GM12865 (cell line): ENCODE measurements at regions not wholly inside any gene's neighbourhood (a gene's known extent, or its start where the extent isn't known, plus 50 kb on each side); places are given as distances from the start of the nearest gene placed in this dataset.

Source experiments
- DNase-seq: peaks from one replicate; pipeline ENCODE4 v3.0.0; 2010; ENCODE audit warnings: low read depth
- H3K4me3 ChIP-seq: 2 replicates; pipeline ENCODE4 v1.5.1; 2011; ENCODE audit warnings: mild to moderate bottlenecking, low read depth, low read length, control low read depth
- TF ChIP-seq, protein P1 (sequence below): IDR thresholded peaks from 2 replicates; pipeline ENCODE4 v1.5.1; 2011; ENCODE audit warnings: low read length, control low read depth, low read depth, inconsistent platforms; ENCODE audit not compliant: insufficient read depth; ENCODE audit errors: missing control alignments

DNA sequence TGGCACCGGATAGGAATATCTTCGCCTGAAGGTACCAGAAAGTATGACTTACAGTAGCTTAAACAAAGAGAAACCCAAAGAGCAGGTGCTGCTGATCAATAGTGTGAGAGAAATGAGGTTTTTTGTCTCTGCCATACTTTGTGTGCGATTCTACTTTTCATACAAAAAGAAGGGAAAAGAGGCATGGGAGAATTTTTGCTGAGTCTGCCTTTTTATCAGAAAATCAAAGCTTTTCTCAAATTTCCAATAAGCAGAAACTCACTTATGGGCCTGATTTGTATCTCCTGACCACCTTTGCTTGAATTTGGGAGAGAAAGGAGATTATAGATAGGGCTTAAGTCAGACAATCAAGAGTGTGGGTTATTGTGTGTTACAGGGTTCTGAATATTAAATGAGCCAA lies 65.5 kb upstream of the TAF11L2 start:
- H3K4me3 ChIP-seq = no peak overlapping the region
- TF ChIP-seq, protein P1, sequence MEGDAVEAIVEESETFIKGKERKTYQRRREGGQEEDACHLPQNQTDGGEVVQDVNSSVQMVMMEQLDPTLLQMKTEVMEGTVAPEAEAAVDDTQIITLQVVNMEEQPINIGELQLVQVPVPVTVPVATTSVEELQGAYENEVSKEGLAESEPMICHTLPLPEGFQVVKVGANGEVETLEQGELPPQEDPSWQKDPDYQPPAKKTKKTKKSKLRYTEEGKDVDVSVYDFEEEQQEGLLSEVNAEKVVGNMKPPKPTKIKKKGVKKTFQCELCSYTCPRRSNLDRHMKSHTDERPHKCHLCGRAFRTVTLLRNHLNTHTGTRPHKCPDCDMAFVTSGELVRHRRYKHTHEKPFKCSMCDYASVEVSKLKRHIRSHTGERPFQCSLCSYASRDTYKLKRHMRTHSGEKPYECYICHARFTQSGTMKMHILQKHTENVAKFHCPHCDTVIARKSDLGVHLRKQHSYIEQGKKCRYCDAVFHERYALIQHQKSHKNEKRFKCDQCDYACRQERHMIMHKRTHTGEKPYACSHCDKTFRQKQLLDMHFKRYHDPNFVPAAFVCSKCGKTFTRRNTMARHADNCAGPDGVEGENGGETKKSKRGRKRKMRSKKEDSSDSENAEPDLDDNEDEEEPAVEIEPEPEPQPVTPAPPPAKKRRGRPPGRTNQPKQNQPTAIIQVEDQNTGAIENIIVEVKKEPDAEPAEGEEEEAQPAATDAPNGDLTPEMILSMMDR = no peak
- no peak for DNase-seq

DNA sequence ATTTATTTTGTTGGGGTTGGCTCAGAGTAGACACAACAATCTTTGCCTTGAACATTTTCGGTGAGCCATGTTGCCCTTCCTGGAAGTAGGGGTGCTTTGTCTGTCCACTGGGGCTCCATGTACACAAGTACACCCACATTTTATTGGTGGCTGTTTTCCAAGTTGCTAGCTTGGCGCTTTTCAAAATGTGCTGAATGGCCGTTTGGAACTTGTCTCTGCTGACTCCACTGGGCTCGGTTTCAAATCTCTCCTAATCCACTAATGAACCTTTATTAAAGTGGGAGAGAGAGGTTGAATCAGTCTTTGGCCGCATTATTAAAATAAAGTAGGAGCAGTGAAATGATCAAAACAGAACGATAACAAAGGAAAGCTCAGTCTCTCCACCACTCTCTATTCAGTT lies 64.6 kb upstream of the TAF11L2 start:
- DNase-seq = no peak
- no peak overlapping the region for H3K4me3 ChIP-seq
- TF ChIP-seq, protein P1 = no peak

DNA sequence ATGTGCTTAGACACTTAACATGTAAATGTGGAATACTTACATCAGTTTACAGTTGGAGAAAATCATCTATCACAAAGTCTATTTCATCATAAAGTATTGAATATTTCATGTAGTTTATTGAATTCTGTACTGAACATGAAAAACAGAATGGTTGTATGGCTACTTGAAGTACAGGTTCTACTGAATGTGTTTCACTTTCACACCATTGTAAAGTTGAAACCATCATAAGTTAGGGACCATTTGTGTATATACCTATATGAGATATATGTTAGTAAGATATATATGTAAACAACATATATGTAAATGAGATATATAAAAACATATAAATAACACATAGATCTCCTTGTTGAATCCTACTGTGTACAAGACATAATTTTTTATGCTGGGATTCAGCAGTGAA lies 63.0 kb upstream of the TAF11L2 start:
- DNase-seq = no peak
- no peak overlapping the region for H3K4me3 ChIP-seq
- TF ChIP-seq, protein P1 = no peak

DNA sequence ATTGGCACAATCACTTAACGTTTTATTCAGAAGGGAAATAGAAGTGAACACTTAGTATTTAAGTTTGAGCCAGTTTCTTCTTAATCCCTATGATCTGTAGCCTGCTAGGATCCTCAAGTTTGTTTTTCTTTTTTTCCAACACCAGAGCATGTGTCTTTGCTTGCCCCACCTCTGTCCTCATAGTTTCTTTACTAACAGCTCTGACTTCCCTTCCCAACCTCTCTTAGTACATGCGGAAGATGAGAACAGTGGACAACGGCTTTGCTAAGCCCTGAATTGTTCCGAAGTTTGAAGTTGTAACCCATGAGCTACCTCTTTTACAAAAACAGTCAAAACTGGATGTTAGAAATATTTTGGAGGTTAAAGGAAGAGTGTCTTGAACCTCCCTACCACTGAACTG lies 61.7 kb upstream of the TAF11L2 start:
- H3K4me3 ChIP-seq = no peak overlapping the region
- DNase-seq = no peak
- TF ChIP-seq, protein P1 = no peak

- no peak for DNase-seq
- TF ChIP-seq, protein P1 = no peak
- H3K4me3 ChIP-seq = no peak overlapping the region
Observed at GRCh38 chr5:17436761-17437221, 61.2 kb upstream of the TAF11L2 start.

DNA sequence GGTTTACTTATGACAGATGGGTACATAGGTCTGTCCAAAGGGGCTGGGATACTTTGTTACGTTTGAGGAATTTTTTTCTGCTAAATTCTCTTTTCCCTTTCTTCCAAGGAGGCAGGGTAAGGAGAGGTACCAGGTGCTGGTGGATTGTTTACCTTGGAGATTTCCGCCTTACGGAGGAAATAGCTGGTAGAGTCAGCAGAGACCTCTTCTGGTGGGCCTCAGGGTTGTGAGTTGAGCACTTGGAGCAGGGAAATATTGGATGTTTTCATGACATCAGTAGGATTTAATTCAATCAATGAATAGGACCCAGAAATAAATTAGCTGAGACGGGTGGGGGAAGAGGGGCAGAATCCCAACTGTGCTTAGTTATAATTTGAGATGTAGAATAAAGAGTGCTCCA lies 60.0 kb upstream of the TAF11L2 start:
- no peak overlapping the region for H3K4me3 ChIP-seq
- TF ChIP-seq, protein P1 = no peak
- no peak for DNase-seq

DNA sequence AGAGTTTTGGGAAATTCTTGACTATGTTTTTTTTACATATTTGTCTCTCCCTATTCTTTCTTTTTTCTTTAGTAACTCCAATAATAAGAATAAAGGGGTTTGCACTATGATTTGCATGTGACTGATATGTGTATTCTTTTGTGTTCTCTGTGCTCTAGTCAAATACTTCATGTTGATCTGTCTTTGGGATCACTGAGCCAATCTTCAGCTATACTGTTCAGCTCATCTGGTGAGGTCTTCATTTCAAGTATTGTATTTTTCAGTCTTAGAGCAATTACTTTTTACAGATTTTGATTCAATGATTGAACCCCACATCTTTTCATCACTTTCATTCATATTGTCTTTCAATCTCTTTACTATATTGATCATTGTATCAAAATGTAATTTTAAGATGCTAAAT lies 58.1 kb upstream of the TAF11L2 start:
- TF ChIP-seq, protein P1 = no peak
- no peak for DNase-seq
- H3K4me3 ChIP-seq = no peak overlapping the region
